GM21515 (cell line): ENCODE measurements at regions not wholly inside any gene's neighbourhood (a gene's known extent, or its start where the extent isn't known, plus 50 kb on each side); places are given as distances from the start of the nearest gene placed in this dataset.
"Not testable (repeated sequence)": the region's sequence is repeated elsewhere in the genome, so short reads cannot be mapped to it uniquely, and the experiment has no call there.

ENCODE experiments used
- ATAC-seq: cut with Tn5 transposase; IDR thresholded peaks from one replicate; pipeline ENCODE4 v1.9.1; 2021; ENCODE audit not compliant: unreplicated experiment

DNA sequence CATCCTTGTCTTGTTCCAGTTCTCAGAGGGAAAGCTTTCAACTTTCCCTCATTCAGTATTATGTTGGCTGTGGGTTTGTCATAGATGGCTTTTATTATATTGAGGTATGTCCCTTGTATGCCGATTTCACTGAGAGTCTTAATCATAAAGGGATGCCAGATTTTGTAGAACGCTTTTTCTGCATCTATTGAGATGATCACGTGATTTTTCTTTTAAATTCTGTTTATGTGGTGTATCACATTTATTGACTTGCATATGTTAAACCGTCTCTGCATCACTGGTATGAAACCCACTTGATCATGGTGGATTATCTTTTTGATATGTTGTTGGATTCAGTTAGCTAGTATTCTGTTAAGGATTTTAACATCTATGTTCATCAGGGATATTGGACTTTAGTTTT is 313.7 kb upstream of the AMOT start:
- not testable (repeated sequence) for ATAC-seq

DNA sequence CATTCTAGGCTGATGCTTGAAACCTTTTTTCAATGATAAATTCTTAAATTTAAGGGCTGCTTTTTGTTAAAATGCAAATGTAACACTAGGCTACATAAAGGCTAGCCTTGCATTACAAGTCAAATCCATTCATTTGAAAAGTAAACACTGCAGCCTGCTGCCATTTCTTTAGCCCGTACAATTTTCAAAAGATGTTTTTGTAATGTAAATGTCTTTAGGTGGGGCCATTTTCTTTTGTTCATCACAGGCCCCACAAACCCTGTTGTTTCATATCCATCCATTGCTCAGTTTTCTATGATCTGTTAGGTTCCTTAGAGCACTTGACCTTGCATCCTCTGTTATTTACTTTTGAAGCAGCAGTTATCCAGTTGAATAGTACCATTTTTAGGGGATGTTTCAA is 296.2 kb upstream of the AMOT start:
- no peak for ATAC-seq

DNA sequence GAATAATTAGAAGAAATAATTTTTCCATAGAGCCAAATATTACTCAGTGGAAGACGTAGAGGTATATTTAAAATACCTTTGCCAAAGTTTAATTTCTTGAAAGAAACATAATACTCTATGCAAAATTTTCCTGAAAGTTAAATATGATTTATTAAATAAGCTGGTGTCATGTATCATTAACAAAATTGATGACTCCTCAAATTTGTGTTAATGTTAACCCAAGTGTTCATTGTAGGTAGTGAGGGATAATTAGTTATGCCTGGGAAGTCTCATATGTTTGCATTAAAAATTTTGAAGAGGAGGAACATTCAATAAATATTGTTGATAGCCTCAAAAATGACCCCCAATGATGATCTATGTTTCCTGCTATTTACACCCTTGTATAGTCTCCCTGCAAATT is 292.7 kb upstream of the AMOT start:
- ATAC-seq = no peak

DNA sequence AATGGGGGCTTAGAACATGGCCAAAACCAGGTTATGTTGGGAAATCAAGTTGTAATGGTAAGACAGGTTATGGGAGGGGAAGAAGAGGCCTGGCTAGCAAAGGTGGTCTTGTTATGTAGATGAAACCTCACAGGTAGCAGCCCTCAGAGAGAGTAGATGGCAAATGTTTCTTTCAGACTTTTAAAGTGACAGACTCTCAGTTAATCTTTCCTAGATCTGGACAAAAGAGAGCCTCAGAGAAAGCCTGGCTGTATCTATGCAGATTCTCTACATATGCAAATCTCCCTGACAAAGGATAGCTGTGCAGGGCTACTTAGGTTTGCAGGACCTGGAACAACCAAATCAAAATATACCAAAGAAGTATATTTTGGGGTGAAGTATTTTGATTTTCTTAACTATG is 284.1 kb upstream of the AMOT start:
- no peak for ATAC-seq

DNA sequence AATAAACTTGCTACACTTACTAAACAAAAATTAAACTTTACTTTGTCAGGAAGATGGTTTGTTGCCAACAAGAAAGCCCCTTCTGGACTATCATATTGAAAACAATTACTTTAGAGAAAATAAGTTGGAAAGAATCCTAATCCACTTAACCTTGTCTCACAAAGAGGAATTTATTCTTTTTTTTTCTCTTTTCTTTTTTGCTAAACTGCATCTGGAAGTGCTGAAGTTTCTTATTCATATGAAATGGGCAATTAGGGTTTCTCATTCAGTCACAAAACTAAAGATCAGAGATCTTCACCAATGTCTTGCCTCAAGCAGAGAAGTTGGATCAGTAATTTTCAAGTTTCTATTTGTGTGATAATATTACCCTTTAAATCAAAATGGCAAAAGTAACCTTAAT is 234.9 kb upstream of the AMOT start:
- ATAC-seq = no peak

DNA sequence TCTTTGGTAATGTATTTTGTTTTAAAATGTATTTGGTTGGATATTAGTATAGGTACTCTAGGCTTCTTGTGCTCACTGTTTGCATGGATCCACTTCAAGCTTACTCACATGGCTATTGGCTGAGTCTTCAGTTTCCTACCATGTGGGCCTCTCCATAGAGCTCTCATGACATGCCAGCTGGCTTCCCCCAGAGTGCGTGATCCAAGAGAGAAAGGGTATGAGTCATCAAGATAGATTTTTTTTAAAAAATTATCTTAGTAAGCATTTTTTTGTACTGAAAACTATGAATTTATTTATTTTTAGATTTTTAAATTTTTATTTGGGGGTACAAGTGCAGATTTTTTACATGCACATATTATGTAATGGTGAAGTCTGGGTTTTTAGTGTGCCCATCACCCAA is 219.1 kb upstream of the AMOT start:
- no peak for ATAC-seq

DNA sequence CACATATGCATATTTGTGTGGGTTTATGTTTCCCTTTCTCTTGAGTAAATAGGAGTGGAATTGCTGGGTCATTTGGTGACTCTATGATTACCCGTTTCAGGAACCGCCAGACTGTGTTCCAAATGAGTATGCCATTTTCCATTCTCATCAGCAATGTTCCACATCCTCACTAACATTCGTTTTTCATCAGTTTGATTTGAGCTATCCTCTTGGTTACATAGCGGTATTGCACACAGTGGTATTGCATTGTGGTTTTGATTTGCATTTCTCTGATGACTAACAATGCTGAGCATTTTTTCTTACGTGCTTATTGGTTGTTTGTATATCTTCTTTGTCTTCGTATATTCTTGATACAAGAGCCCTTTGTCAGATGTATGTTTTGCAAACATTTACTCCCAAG is 218.0 kb upstream of the AMOT start:
- ATAC-seq = no peak

DNA sequence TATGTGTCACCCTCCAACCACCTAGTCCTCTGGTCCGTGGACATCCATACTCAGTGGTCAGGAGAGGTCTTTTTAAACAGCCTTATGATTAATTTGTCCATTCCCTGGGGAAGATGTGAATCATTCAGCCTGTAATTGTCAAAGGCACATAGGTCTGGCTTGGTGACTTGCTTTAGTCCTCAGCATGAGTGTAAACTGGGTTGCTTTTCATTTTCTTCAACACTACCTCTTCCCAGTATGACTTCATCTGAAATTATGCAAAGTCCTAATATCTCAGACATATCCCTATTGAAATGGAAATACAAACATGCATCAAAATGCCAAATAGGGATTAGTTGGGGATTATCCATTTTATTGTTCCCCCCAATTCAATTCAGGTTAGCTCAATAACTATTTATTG is 208.3 kb upstream of the AMOT start:
- no peak for ATAC-seq

DNA sequence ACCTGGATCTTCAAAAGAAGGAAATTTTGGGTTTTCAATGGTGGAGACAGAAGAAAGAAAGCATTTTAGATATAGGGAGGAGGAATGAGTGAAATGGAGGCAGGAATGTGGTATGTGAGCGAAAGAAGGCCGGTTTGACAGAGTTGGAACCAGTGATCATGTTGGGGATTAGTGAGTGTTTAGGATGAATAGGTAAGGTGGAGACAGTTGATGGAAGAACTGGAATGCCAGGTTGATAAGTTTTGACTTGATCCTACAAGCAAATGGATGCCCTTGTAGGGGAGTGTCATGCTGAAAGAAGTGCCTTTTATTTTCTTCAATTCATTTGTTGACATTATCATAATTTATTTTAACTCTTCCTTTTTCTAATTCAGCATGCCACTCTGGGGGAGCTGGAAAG is 207.8 kb upstream of the AMOT start:
- ATAC-seq = no peak

DNA sequence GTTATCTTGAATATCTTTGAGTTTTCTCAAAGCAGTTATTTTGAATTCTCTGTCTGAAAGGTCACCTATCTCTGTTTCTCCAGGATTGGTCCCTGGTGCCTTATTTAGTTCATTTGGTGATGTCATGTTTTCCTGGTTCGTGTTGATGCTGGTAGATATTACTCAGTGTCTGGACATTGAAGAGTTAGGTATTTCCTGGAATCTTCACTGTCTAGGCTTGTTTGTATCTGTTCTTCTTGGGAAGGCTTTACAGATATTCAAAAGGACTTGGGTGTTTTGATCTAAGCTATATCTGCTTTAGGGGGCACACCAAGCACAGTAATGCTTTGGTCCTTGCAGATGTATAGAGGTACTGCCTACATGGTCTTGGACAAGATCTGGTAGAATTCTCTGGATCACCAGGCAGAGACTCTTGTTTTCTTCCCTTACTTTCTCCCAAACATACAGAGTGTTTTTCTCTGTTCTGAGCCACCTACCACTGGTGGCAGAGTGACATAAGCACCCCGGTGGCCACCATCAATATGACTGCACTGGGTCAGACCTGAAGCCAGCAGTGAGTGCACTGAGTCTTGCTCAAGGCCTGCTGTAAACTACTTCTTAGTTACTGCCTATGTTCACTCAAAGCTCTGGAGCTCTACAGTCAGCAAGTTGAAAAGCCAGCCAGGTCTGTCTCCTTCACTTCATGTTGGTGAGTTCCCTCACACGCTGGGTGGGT is 193.5 kb upstream of the AMOT start:
- no peak for ATAC-seq

DNA sequence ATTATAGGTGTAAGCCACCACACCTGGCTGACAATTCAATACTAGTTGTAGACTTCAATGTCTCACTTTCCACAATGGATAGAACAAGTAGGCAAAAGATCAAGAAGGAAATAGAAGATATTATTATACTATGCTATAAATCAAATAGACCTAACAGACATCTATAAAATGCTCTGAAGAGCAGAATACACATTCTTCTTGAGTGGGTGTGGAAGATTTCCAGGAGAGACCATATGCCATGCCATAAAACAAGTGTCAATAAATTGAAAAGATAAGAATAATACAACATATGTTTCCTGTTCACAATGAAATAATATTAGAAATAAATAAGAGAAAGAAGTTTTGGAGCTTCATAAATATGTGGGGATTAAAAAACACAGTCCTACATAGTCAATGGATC is 179.3 kb upstream of the AMOT start:
- no peak for ATAC-seq

DNA sequence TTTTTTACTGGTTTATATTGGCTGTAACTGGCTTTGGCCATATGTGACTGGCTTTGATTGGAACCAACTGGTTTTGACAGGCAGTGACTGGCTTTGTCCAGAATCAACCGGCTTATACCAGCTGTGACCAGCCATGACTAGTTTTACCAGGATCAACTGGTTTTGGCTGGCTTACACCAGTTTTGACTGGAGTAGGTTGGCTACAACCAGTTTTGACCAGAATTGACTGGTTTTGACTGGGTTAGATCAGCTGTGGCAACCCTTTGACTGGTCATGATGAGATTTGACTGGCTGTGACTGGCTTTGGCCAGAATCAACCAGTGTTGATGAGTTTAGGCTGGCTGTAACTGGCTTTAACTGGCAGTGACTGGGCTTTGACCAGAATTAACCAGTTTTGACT is 169.2 kb upstream of the AMOT start:
- no peak for ATAC-seq

DNA sequence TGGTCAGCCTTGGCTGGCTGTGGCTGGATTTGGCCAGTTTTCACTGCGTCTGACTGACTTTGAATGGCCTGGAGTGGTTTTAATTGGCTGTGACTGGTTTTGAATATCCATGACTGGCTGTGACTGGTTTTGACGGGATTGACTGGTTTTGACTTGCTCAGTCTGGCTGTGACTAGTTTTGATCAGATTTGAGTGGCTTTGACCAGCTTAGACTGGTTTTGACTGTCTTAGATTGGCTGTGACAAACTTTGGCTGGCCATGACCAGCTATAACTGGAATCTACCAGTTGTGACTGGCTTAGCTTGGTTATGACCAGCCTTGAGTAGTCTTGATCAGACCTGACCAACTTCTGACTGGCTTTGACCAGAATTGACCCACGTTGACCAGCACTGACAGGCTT is 168.4 kb upstream of the AMOT start:
- no peak for ATAC-seq

DNA sequence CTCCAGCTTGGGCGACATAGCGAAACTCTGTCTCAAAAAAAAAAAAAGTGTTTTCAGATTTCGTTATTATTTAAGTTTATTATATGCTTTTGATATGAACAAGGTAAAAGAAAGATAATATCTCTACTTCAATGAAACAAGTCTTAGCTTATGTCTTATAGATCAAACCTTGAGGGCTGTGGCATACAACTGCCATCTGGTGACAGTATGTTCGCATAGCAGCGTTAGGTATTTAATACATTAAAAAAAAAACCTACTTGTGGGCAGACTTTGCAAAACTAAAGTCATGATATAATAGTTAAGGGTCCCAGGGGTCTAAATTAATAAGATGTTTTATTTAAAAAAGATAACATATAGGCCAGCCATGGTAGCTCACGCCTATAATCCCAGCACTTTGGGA is 161.2 kb upstream of the AMOT start:
- no peak for ATAC-seq

DNA sequence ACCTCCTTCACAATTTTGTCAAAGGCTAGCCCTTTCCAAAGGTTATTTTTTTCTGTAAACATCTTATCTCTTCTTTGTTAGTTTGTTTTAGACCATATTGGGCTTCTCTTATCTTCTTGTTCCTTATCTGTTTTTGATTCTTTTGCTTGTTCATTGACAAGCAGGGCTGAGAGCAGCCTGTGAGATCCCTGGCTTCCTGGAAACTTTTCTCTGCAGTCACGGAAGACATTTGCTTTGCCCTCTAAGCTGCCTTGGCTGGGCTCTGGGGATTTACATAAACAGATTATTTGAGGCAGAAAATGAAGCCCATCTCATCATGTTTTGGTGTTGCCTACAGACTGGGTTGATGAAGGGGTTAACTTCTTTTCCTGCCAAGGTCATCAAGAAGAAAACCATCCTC is 157.4 kb upstream of the AMOT start:
- no peak for ATAC-seq

DNA sequence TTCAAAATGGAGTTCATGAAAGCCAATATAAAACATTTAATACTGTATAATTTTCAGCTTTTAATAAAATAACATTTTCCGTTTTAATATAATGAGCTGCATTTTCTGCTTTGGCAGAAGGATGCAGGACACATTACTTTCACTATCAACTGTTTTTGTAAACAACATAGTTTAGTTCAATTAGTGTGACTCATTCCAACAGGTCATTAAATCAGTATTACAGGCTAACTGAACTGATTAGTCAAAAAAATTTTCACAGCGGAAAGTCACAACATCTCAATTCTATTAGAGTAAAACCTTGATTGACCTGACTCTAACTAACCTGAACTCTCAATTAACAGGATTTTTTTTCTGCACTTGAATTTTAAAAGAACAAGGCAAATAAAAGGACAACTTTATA is 151.2 kb upstream of the AMOT start:
- ATAC-seq = no peak

DNA sequence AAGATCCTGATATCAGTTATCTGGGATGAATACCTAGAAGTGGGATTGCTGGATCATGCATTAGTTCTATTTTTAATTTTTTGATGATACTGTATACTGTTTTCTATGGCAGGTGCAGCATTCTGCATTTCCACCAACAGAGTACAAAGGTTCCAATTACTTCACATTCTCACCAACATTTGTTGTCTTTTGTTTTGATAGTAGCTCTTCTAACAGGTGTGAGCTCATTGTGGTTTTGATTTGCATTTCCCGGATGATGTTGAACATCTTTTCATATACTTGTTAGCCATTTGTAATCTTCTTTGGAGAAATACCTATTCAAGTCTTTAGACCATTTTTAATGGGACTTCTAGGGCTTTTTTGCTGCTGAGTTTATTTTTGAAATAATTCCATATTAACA is 139.2 kb upstream of the AMOT start:
- ATAC-seq = no peak

DNA sequence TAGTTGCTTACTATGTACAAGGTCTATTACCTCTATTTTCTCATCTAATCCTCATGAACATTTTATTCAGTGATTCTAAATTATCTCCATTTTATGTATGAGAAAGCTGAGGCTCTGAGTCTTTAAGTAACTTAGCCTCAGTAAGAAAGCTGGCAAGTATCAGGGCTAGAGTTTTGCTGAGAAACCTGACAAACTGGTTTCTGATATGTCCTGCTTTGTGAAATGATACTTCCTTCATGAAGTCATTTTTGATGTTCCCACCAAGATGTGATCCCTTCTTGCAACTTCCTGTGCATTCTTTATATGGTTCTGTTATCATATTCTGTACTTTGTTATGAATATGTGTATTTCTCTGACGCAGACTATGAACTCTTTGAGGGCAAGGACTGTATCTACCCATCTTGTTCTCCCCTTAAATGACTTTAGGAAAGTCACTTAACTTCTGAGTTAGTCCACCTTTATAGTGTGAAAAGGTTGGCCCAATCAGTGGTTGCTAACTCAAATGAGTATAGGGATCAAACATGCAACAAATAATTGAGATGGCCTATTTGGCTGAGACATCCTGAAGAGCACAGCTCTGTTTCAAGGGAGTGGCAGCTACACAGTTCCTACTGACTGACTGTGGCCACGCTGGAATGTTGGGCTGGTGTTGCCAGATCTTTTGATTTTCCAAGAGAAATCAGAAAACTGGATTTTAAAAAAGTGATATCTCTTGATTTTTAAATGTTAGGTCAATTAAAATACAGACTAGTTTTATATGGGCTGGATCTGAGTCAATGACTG is 127.9 kb upstream of the AMOT start:
- ATAC-seq = no peak

DNA sequence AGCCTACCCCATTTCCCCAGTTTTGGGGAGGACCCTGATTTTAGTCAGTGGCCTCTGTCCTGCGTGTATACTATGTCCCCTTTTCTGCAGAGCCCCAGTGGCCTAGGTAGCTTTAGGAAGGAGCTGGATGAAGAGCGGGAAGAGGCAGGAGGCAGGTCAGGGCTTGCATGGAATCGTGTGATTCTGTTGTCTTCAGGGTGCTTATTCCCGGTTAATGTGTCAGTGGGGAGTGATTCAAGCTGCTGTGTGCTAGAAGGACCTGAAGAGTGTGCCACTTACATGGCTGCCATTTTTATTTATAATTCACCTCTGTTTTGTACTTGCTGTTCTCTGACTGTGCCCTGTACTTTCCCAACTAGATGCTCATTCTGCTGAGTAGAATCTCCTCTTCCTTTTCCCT is 127.3 kb upstream of the AMOT start:
- ATAC-seq = no peak

DNA sequence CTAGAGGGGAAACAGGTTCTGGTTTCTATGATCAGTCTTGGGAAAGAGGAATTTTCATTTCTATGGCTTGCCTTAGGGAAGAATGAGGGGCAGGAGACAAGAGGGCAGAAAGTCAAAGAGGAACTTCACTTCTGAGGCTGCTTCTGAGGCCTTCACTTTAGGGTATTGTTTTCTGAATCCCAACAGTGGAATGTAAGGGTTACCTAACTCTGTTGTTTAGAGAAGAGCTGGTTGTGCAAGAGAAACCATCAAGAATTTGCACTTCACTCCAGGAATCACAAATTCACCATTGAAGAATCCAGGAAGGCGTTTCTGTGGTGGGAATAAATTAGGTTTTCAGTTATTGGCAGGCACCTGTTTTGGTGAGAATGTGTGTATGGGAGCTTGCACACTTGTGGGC is 126.7 kb upstream of the AMOT start:
- no peak for ATAC-seq

DNA sequence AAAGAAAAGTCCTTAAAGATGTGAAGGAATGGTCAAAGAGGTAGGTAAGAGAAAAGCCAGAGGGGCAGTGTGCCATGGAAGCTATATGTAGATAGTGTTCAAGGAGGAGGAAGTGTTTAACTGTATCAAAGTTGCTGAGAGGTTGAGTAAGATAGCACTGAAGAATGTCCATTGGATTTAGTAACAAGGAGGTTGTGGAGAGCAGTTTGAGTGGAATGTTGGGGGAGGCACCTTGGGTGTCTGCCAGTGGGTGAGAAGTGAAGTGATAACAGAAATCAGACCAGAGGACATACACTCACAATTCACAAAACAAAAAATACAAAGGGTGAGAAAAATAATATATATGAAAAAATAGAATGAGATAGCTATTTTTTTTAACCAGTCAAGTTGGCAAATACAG is 121.3 kb upstream of the AMOT start:
- no peak for ATAC-seq

DNA sequence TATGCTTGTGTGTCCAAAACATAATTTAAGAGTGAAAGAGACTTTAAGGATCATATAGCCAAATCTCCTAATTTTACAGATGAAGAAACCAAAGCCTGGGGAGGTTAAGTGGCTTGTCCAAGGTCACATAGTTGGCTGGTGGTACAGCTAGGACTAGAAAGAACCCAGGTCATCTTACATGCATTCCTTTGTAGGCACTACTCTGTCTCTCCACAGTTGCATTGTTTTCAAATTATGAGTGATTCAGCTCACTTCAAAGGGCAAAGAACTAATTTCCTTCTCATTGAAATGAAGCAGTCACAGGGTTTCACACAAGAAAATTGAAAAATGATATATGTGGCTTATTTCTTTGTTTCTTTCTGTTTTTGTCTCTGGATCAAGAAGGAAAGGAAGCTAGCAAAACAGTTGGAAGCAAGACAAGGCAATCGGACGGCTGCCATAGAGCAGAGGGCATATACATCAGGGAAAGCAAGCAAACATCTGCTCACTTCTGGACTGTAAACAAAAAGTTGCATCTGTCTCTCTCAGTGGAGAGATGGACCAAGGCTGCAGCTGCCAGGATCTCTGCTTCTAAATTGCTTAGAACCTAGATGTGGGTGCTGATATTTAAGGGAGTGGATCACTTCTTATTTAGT is 107.5 kb upstream of the AMOT start:
- no peak for ATAC-seq
